Transverse colon (tissue), 4 donors: ENCODE measurements at regions not wholly inside any gene's neighbourhood (a gene's known extent, or its start where the extent isn't known, plus 50 kb on each side); places are given as distances from the start of the nearest gene placed in this dataset.

Source experiments
- DNase-seq: peaks from one replicate; pipeline ENCODE4 v3.0.0-alpha.2; 2019
- H3K27ac ChIP-seq, 4 donors: fragments of 200-600 bp; sonication (generic); 2 replicates each; pipeline ENCODE4 v1.5.1; 2016 to 2018; ENCODE audit warnings: inconsistent platforms in 4 of 4
- H3K27me3 ChIP-seq: fragments of 200-600 bp; sonication (generic); 2 replicates; pipeline ENCODE4 v1.5.1; 2017; ENCODE audit warnings: inconsistent platforms
- H3K36me3 ChIP-seq, 4 donors: fragments of 200-600 bp; sonication (generic); 2 replicates each; pipeline ENCODE4 v1.5.1; 2017 to 2019; ENCODE audit warnings: inconsistent platforms in 4 of 4
- H3K4me1 ChIP-seq, 4 donors: fragments of 200-600 bp; sonication (generic); 2 replicates each; pipeline ENCODE4 v1.5.1; 2017 to 2020; ENCODE audit warnings: inconsistent platforms in 4 of 4
- H3K4me3 ChIP-seq, 4 donors: fragments of 200-600 bp; sonication (generic); 1 replicate in 1 of 4; 2 replicates in 3 of 4; pipeline versions ENCODE4 v1.5.1 to v1.6.1; 2017 to 2019; ENCODE audit warnings: inconsistent platforms in 4 of 4
- H3K9me3 ChIP-seq, 2 donors: fragments of 200-600 bp; sonication (generic); 2 replicates each; pipeline ENCODE4 v1.5.1; 2017 to 2019; ENCODE audit warnings: inconsistent platforms in 2 of 2
- CTCF ChIP-seq, 5 experiments: fragments of 200-600 bp in 3 of 5; fragments of 450-650 bp in 2 of 5; sonication (generic) in 3 of 5; IDR thresholded peaks; 1 replicate in 2 of 5; 2 replicates in 3 of 5; pipeline ENCODE4 v1.5.1; 2016 to 2017; ENCODE audit warnings: antibody characterized with exemption in 5 of 5, inconsistent platforms in 3 of 5, mild to moderate bottlenecking in 2 of 5, moderate library complexity in 1 of 5
- EP300 ChIP-seq: sonication (generic); formaldehyde crosslinking; IDR thresholded peaks from one replicate; pipeline ENCODE4 v1.6.1; 2017; ENCODE audit warnings: antibody characterized with exemption, low read depth
- POLR2A ChIP-seq: fragments of 450-650 bp; IDR thresholded peaks from one replicate; pipeline ENCODE4 v1.6.1; 2016; ENCODE audit warnings: antibody characterized with exemption, mild to moderate bottlenecking, moderate library complexity
- POLR2AphosphoS5 ChIP-seq, 3 donors: sonication (generic); formaldehyde crosslinking; IDR thresholded peaks; one replicate each; pipeline ENCODE4 v1.6.1; 2016; ENCODE audit warnings: antibody characterized with exemption in 3 of 3
- WGBS, 2 donors: methylation state at CpG; one replicate each; pipeline ENCODE4 v1.1.5; 2018; ENCODE audit warnings: low coverage in 1 of 2; 5-methylcytosine and 5-hydroxymethylcytosine counted together
- in situ Hi-C, 4 donors: fragments of 200-750 bp; cut with MboI; loops; one replicate each; pipeline versions ENCODE4 v1.15.0 to v1.15.1; 2017; ENCODE audit warnings: low sequenced_read_pairs in 3 of 4, low pct_ligation_motif_present in 1 of 4, low pct_unique_long_range_greater_than_20kb in 1 of 4
- intact Hi-C: fragments of 100-400 bp; cut with DNase I; formaldehyde crosslinking; loops from one replicate; pipeline ENCODE4 v1.15.1; 2023; ENCODE audit warnings: low total_unique reads

- intact Hi-C loops (no loop called here), in situ Hi-C loops (no loop called here)
- H3K27ac ChIP-seq, result no peak overlapping the region
- H3K4me3 ChIP-seq, result no peak overlapping the region
- H3K4me1 ChIP-seq, result no peaks in the 10 kb centered on the region
- no peak for DNase-seq
- no peaks in the 10 kb centered on the region for H3K36me3 ChIP-seq
- H3K9me3 ChIP-seq, result no peaks in the 10 kb centered on the region
- TF ChIP-seq EP300, result no peak
- H3K27me3 ChIP-seq, result no peaks in the 10 kb centered on the region
- WGBS, 2 donors, result 64 to 75% methylated on average over 1 of the region's 1 CpG
These were observed 599.0 kb downstream of the PRELID2 start for GRCh38 chr5:145236127-145236526.

- no peak overlapping the region for H3K4me3 ChIP-seq
- no peaks in the 10 kb centered on the region for H3K36me3 ChIP-seq
- TF ChIP-seq POLR2AphosphoS5 (IDR thresholded peaks at IDR 0.05), result no peak
- no peak for TF ChIP-seq POLR2A
- TF ChIP-seq EP300, result no peak
- no peak for TF ChIP-seq CTCF (IDR thresholded peaks at IDR 0.05)
- WGBS, 2 donors, result 75 to 100% methylated on average over 1 to 3 of the region's 3 CpGs
- H3K27ac ChIP-seq, result no peak overlapping the region
- DNase-seq, result no peak
- H3K27me3 ChIP-seq, result no peaks in the 10 kb centered on the region
- in situ Hi-C loops (no loop called here), intact Hi-C loops (no loop called here)
- H3K4me1 ChIP-seq, result no peaks in the 10 kb centered on the region
- no peaks in the 10 kb centered on the region for H3K9me3 ChIP-seq
These were observed 601.7 kb downstream of the PRELID2 start for GRCh38 chr5:145233461-145233860.

- intact Hi-C loops (no loop called here), in situ Hi-C loops (no loop called here)
- Histone ChIP-seq H3K36me3 (no peaks in the 10 kb centered on the region), H3K4me3 (no peak overlapping the region), H3K9me3 (no peaks in the 10 kb centered on the region), H3K27ac (no peak overlapping the region), H3K27me3 (no peaks in the 10 kb centered on the region), H3K4me1 (no peaks in the 10 kb centered on the region)
- WGBS, 2 donors, result 81 to 82% methylated on average over 1 to 2 of the region's 2 CpGs
- no peak for DNase-seq
- TF ChIP-seq EP300 (no peak), POLR2A (no peak), CTCF (IDR thresholded peaks at IDR 0.05) (no peak), POLR2AphosphoS5 (IDR thresholded peaks at IDR 0.05) (no peak)
These were observed 604.4 kb downstream of the PRELID2 start for GRCh38 chr5:145230781-145231180.

GRCh38 chr5:145228564-145228963 lies 606.6 kb downstream of the PRELID2 start:
- TF ChIP-seq POLR2A (no peak), CTCF (IDR thresholded peaks at IDR 0.05) (no peak), POLR2AphosphoS5 (IDR thresholded peaks at IDR 0.05) (no peak), EP300 (no peak)
- H3K27ac ChIP-seq, result no peak overlapping the region
- intact Hi-C loops (no loop called here), in situ Hi-C loops (no loop called here)
- no peak for DNase-seq
- no peaks in the 10 kb centered on the region for H3K9me3 ChIP-seq
- no peaks in the 10 kb centered on the region for H3K36me3 ChIP-seq
- no peaks in the 10 kb centered on the region for H3K27me3 ChIP-seq
- 91% methylated on average over 10 of the region's 10 CpGs; no CpG with 5 or more reads in 1 of the 2 donors for WGBS, 2 donors
- H3K4me1 ChIP-seq, result no peaks in the 10 kb centered on the region
- H3K4me3 ChIP-seq, result no peak overlapping the region

GRCh38 chr5:145227881-145228280 lies 607.3 kb downstream of the PRELID2 start:
- H3K4me3 ChIP-seq, result no peak overlapping the region
- H3K9me3 ChIP-seq, result no peaks in the 10 kb centered on the region
- WGBS, 2 donors, result 81 to 82% methylated on average over 2 of the region's 2 CpGs
- TF ChIP-seq POLR2AphosphoS5 (IDR thresholded peaks at IDR 0.05), result no peak
- TF ChIP-seq EP300, result no peak
- no peak for TF ChIP-seq POLR2A
- TF ChIP-seq CTCF (IDR thresholded peaks at IDR 0.05), result no peak
- no peak overlapping the region for H3K27ac ChIP-seq
- H3K27me3 ChIP-seq, result no peaks in the 10 kb centered on the region
- DNase-seq, result no peak
- no peaks in the 10 kb centered on the region for H3K4me1 ChIP-seq
- H3K36me3 ChIP-seq, result no peaks in the 10 kb centered on the region
- intact Hi-C loops (no loop called here), in situ Hi-C loops (no loop called here)
